Caco-2 (cell line): ENCODE measurements at regions not wholly inside any gene's neighbourhood (a gene's known extent, or its start where the extent isn't known, plus 50 kb on each side); places are given as distances from the start of the nearest gene placed in this dataset.
"Not testable (repeated sequence)": the region's sequence is repeated elsewhere in the genome, so short reads cannot be mapped to it uniquely, and the experiment has no call there.

Experiments used
- BruUV-seq: library from RNA; stranded (reverse); fragments of 400-500 nt; replicated peaks from 2 replicates; lab custom pipeline; 2021; lab: Mats Ljungman, UMichigan
- CTCF ChIA-PET: fragments of 300-600 bp; sonication (Branson Sonifier 250); formaldehyde crosslinking; loops from one replicate; lab custom pipeline; 2022; ENCODE audit warnings: antibody characterized with exemption; lab: Charles Lee
- POLR2A ChIA-PET: fragments of 300-600 bp; sonication (Branson Sonifier 250); formaldehyde crosslinking; loops from one replicate; lab custom pipeline; 2022; ENCODE audit warnings: antibody characterized with exemption; lab: Charles Lee
- DNase-seq, 2 experiments: peaks; one replicate each; pipeline versions ENCODE4 v3.0.0 to v3.0.0-alpha.2; 2020 to 2022
- H3K27me3 ChIP-seq: replicated peaks from 2 replicates; pipeline ENCODE4 v1.6.0; 2011; ENCODE audit warnings: low read length; ENCODE audit not compliant: control insufficient read depth, insufficient read depth
- H3K36me3 ChIP-seq: 2 replicates; pipeline ENCODE4 v1.5.1; 2011; ENCODE audit warnings: low read length; ENCODE audit not compliant: control insufficient read depth, insufficient read depth
- H3K4me1 ChIP-seq: fragments of 250-450 bp; sonication (Bioruptor Pico); 2 replicates; pipeline ENCODE4 v1.5.1; 2020; ENCODE audit warnings: mild to moderate bottlenecking
- H3K4me3 ChIP-seq: 2 replicates; pipeline ENCODE4 v1.5.1; 2011; ENCODE audit warnings: low read depth, mild to moderate bottlenecking, control low read depth, low read length
- H3K9me3 ChIP-seq: fragments of 250-450 bp; sonication (Bioruptor Pico); 2 replicates; pipeline ENCODE4 v1.5.1; 2020; ENCODE audit warnings: mild to moderate bottlenecking, moderate library complexity
- H3K27ac Mint-ChIP-seq: one replicate; pipeline ENCODE4 v1.8.0; 2022; ENCODE audit warnings: mixed read lengths; ENCODE audit not compliant: unreplicated experiment
- H3K27me3 Mint-ChIP-seq: one replicate; pipeline ENCODE4 v1.8.0; 2022; ENCODE audit warnings: mixed read lengths; ENCODE audit not compliant: insufficient read depth, unreplicated experiment
- H3K36me3 Mint-ChIP-seq: one replicate; pipeline ENCODE4 v1.8.0; 2022; ENCODE audit warnings: mild to moderate bottlenecking, mixed read lengths; ENCODE audit not compliant: insufficient read depth, unreplicated experiment
- H3K4me1 Mint-ChIP-seq: one replicate; pipeline ENCODE4 v1.8.0; 2022; ENCODE audit warnings: low read depth, mixed read lengths; ENCODE audit not compliant: unreplicated experiment
- H3K4me3 Mint-ChIP-seq: one replicate; pipeline ENCODE4 v1.8.0; 2022; ENCODE audit warnings: mild to moderate bottlenecking, moderate library complexity, mixed read lengths; ENCODE audit not compliant: unreplicated experiment
- H3K9me3 Mint-ChIP-seq: one replicate; pipeline ENCODE4 v1.8.0; 2022; ENCODE audit warnings: mixed read lengths; ENCODE audit not compliant: unreplicated experiment
- intact Hi-C: fragments of 100-400 bp; cut with micrococcal nuclease; formaldehyde crosslinking; loops from one replicate; pipeline ENCODE4 v1.10.0; 2022; ENCODE audit not compliant: unreplicated experiment
- TF ChIP-seq, protein P1 (sequence below), 2 experiments: fragments of 200-600 bp in 1 of 2; IDR thresholded peaks; 1 replicate in 1 of 2; 2 replicates in 1 of 2; pipeline versions ENCODE4 v1.5.1 to v1.8.0; 2011 to 2022; ENCODE audit warnings: antibody characterized with exemption in 1 of 2, control low read depth in 1 of 2, inconsistent platforms in 1 of 2, low read depth in 1 of 2, low read length in 1 of 2, mild to moderate bottlenecking in 1 of 2, moderate library complexity in 1 of 2; ENCODE audit not compliant: insufficient read depth in 1 of 2, severe bottlenecking in 1 of 2, unreplicated experiment in 1 of 2

DNA sequence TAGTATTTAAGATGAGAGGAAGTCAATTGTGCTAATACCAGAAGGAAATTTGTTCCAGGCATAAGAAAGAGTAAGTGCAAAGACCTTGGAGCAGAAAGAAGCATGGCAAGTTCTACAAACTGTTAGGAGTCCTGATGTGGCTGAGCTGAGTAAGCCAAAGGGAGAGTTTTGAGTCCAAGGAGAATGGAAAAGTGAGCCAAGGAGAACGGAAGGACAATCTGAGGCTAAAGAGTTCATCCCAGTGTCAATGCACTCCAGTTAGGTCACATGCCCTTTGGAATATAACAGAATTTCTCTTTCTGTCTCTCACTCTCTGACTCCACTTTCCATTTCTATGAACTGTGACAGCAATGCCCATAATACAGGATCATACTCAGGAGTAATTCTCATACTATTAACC lies 224.7 kb downstream of the CAAP1 start:
- Mint-ChIP-seq H3K27ac (no peak overlapping the region), H3K27me3 (no peaks in the 10 kb centered on the region), H3K4me3 (no peak overlapping the region), H3K9me3 (no peaks in the 10 kb centered on the region), H3K4me1 (no peaks in the 10 kb centered on the region), H3K36me3 (no peaks in the 10 kb centered on the region)
- TF ChIP-seq, protein P1, sequence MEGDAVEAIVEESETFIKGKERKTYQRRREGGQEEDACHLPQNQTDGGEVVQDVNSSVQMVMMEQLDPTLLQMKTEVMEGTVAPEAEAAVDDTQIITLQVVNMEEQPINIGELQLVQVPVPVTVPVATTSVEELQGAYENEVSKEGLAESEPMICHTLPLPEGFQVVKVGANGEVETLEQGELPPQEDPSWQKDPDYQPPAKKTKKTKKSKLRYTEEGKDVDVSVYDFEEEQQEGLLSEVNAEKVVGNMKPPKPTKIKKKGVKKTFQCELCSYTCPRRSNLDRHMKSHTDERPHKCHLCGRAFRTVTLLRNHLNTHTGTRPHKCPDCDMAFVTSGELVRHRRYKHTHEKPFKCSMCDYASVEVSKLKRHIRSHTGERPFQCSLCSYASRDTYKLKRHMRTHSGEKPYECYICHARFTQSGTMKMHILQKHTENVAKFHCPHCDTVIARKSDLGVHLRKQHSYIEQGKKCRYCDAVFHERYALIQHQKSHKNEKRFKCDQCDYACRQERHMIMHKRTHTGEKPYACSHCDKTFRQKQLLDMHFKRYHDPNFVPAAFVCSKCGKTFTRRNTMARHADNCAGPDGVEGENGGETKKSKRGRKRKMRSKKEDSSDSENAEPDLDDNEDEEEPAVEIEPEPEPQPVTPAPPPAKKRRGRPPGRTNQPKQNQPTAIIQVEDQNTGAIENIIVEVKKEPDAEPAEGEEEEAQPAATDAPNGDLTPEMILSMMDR (IDR thresholded peaks at IDR 0.05; ENCODE audit: insufficient read depth in 1 of 2, low read depth in 1 of 2, low read length in 1 of 2, severe bottlenecking in 1 of 2, unreplicated experiment in 1 of 2): no peak
- intact Hi-C loops: no loop called here
- ChIA-PET POLR2A (no interaction called here), CTCF (no interaction called here)
- Histone ChIP-seq H3K4me1 (no peaks in the 10 kb centered on the region), H3K4me3 (no peak overlapping the region), H3K27me3 (no peaks in the 10 kb centered on the region), H3K9me3 (no peaks in the 10 kb centered on the region), H3K36me3 (no peaks in the 10 kb centered on the region)
- no peak for DNase-seq
- no TSS peak for BruUV-seq

DNA sequence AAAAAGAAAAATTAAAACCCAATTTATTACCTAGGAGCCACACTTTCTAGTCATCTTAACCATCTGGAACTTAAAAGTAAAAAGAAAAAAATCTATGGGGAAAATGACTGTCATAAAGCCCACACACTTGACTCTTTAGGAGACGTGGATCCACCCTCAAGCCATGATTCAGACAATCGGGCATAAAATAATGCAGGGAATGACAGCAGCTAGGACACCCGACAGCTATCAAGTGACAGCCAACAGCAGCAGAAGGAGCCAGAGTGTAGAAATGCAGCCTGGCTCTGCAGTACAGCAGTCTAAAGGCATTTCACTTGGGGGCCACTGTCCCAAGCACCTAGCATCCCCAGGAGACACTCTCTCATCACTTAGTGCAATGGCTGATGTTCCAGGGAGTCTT lies 226.9 kb downstream of the CAAP1 start:
- no peak for DNase-seq
- Mint-ChIP-seq H3K4me3 (no peak overlapping the region), H3K27me3 (no peaks in the 10 kb centered on the region), H3K4me1 (no peaks in the 10 kb centered on the region), H3K36me3 (no peaks in the 10 kb centered on the region), H3K9me3 (no peaks in the 10 kb centered on the region), H3K27ac (no peak overlapping the region)
- TF ChIP-seq, protein P1 (IDR thresholded peaks at IDR 0.05; ENCODE audit: insufficient read depth in 1 of 2, low read depth in 1 of 2, low read length in 1 of 2, severe bottlenecking in 1 of 2, unreplicated experiment in 1 of 2): no peak
- intact Hi-C loops: no loop called here
- ChIA-PET CTCF (no interaction called here), POLR2A (no interaction called here)
- H3K36me3 ChIP-seq: no peaks in the 10 kb centered on the region
- no peaks in the 10 kb centered on the region for H3K27me3 ChIP-seq
- BruUV-seq: no TSS peak
- H3K4me3 ChIP-seq: no peak overlapping the region
- H3K9me3 ChIP-seq: no peaks in the 10 kb centered on the region
- H3K4me1 ChIP-seq: no peaks in the 10 kb centered on the region

DNA sequence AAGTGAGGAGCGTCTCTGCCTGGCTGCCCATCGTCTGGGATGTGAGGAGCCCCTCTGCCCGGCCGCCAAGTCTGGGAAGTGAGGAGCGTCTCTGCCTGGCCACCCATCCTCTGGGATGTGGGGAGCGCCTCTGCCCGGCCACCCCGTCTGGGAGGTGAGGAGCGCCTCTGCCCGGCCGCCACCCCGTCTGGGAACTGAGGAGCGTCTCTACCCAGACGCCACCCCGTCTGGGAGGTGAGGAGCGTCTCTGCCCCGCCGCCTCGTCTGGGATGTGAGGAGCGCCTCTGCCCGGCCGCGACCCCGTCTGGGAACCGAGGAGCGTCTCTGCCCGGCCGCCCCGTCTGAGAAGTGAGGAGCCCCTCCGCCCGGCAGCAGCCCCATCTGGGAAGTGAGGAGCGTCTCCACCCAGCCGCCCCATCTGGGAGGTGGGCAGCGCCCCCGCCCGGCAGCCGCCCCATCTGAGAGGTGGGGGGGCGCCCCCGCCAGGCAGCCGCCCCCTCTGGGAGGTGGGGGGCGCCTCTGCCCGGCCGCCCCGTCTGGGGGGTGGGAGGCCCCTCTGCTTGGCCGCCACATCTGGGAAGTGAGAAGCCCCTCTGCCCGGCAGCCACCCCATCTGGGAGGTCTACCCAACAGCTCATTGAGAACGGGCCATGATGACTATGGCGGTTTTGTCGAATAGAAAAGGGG lies 228.4 kb downstream of the CAAP1 start:
- H3K4me3 ChIP-seq, H3K9me3 ChIP-seq, intact Hi-C loops, H3K9me3 Mint-ChIP-seq, H3K4me3 Mint-ChIP-seq, DNase-seq, H3K27me3 Mint-ChIP-seq, H3K4me1 Mint-ChIP-seq, H3K4me1 ChIP-seq, CTCF ChIA-PET, POLR2A ChIA-PET, H3K36me3 Mint-ChIP-seq, BruUV-seq, H3K36me3 ChIP-seq, H3K27ac Mint-ChIP-seq, H3K27me3 ChIP-seq: not testable (repeated sequence)
